RWPE2 (cell line): ENCODE measurements at regions not wholly inside any gene's neighbourhood (a gene's known extent, or its start where the extent isn't known, plus 50 kb on each side); places are given as distances from the start of the nearest gene placed in this dataset.

Experiments
- ATAC-seq: fragments of 200-7000 bp; cut with Tn5 transposase; 3 replicates; pipeline ENCODE4 v1.9.1; 2021; ENCODE audit warnings: low read depth
- DNase-seq: peaks from one replicate; pipeline ENCODE4 v3.0.0-alpha.2; 2020; ENCODE audit warnings: low spot score
- H3K27ac ChIP-seq: fragments of 450-650 bp; 2 replicates; pipeline ENCODE4 v1.5.1; 2017; ENCODE audit warnings: mild to moderate bottlenecking; ENCODE audit not compliant: poor library complexity, severe bottlenecking
- H3K27me3 ChIP-seq: fragments of 250-450 bp; sonication (Bioruptor Pico); 2 replicates; pipeline ENCODE4 v1.5.1; 2021; ENCODE audit warnings: mild to moderate bottlenecking, moderate library complexity; ENCODE audit not compliant: insufficient read depth, poor library complexity, severe bottlenecking
- H3K36me3 ChIP-seq: fragments of 250-450 bp; sonication (Bioruptor Pico); 2 replicates; pipeline ENCODE4 v1.5.1; 2020; ENCODE audit warnings: low read depth, mild to moderate bottlenecking, moderate library complexity
- H3K4me1 ChIP-seq: fragments of 250-450 bp; sonication (Bioruptor Pico); 2 replicates; pipeline ENCODE4 v1.5.1; 2021; ENCODE audit warnings: mild to moderate bottlenecking, moderate library complexity; ENCODE audit not compliant: insufficient read depth, poor library complexity, severe bottlenecking
- H3K4me3 ChIP-seq: fragments of 250-450 bp; sonication (Bioruptor Pico); 2 replicates; pipeline ENCODE4 v1.5.1; 2021; ENCODE audit warnings: mild to moderate bottlenecking, moderate library complexity; ENCODE audit not compliant: severe bottlenecking
- H3K9me3 ChIP-seq: fragments of 250-450 bp; sonication (Bioruptor Pico); 2 replicates; pipeline ENCODE4 v1.5.1; 2021; ENCODE audit warnings: mild to moderate bottlenecking, moderate library complexity; ENCODE audit not compliant: severe bottlenecking
- CTCF ChIP-seq: fragments of 450-650 bp; IDR thresholded peaks from one replicate; pipeline ENCODE4 v1.5.1; 2017; ENCODE audit warnings: mild to moderate bottlenecking, moderate library complexity; ENCODE audit not compliant: poor library complexity, severe bottlenecking

DNA sequence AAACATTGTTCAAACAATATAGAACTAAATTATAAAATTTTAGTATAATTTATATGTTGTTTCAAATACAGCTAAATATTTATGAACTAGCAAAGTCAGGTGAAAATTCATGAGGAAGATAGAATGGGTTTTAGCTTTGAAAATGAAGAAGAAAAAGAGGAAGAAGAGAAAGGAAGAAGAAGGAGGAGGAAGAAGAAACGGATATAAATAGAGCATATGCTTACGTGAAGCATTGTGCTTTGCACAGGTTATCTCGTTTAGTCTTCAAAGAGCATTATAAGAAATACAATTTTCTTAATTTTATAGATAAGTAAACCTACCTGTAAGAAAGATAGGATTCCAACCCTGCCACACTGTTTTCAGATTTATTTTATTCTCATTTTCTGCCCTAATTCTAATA, 620.6 kb upstream of the DAB2 start:
- H3K36me3 ChIP-seq: no peaks in the 10 kb centered on the region
- H3K27me3 ChIP-seq: no peaks in the 10 kb centered on the region
- DNase-seq (no peak), ATAC-seq (no peak)
- no peak overlapping the region for H3K4me3 ChIP-seq
- H3K27ac ChIP-seq: no peak overlapping the region
- peaks cover 8% of the 10 kb centered on the region for H3K4me1 ChIP-seq
- no peak for TF ChIP-seq CTCF
- H3K9me3 ChIP-seq: no peaks in the 10 kb centered on the region

DNA sequence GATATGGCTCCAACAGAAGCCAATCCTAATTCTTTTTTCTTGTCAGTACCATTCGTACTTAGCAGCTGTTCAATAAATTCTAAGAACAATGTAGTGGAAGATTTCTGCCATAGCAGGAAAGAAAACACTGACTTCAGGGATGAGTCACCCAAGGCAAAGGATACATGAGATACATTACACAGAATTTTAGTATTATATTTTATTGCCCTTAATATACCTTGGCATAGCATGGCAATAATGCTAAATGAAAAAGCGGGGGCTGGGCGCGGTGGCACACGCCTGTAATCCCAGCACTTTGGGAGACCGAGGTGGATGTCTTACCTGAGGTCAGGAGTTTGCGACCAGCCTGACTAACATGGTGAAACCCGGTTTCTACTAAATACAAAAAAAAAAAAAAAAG, 619.1 kb upstream of the DAB2 start:
- no peak for DNase-seq
- H3K9me3 ChIP-seq: no peaks in the 10 kb centered on the region
- H3K4me3 ChIP-seq: no peak overlapping the region
- no peaks in the 10 kb centered on the region for H3K27me3 ChIP-seq
- H3K27ac ChIP-seq: no peak overlapping the region
- TF ChIP-seq CTCF: no peak
- ATAC-seq: no peak
- peaks cover 8% of the 10 kb centered on the region for H3K4me1 ChIP-seq
- no peaks in the 10 kb centered on the region for H3K36me3 ChIP-seq

- peak; percentile 73 for ATAC-seq
- TF ChIP-seq CTCF: no peak
- Histone ChIP-seq H3K27me3 (no peaks in the 10 kb centered on the region), H3K9me3 (no peaks in the 10 kb centered on the region), H3K4me1 (peaks cover 10% of the 10 kb centered on the region), H3K27ac (no peak overlapping the region), H3K36me3 (no peaks in the 10 kb centered on the region), H3K4me3 (no peak overlapping the region)
- DNase-seq: no peak
Observed at GRCh38 chr5:40041452-40041851, 616.7 kb upstream of the DAB2 start.

DNA sequence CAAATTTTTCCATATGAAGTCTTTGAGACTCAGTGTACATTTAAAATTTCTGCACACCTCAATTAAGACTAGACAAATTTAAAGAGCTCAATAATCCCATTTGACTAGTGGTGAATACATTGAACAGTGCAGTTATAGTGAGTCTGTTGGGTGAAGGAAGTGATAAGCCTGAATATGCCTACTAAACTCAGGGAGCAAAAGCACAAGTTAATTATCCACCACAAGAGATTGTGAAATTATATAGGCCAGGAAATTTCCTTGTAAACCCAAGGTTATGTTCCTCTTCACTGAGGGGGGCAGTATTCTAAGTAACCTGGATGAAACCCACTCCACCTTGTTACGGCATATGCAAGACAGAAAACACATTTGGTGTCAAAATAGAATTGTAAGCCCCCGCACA, 612.9 kb upstream of the DAB2 start:
- Histone ChIP-seq H3K27me3 (no peaks in the 10 kb centered on the region), H3K4me3 (no peak overlapping the region), H3K36me3 (no peaks in the 10 kb centered on the region), H3K27ac (no peak overlapping the region), H3K4me1 (peaks cover 10% of the 10 kb centered on the region), H3K9me3 (no peaks in the 10 kb centered on the region)
- no peak for DNase-seq
- no peak for TF ChIP-seq CTCF
- no peak for ATAC-seq

DNA sequence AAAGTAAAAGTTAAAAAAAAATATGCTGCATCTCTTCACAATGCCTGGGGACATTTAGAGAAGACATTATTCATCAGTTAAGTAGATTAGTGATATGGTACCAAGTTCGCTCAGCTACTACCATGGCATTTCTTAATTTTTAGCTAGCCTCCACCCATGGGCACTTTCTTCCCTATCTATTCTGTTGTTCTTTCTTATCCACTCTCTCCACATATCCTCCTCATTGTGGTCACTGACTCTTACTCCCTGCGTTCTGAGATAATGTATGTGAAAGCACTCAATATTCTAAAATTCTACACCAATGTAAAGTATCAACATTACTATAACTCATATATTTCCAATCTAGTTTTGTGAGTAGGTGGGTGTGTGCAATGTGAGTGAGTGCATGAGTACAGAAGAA, 609.7 kb upstream of the DAB2 start:
- H3K36me3 ChIP-seq: no peaks in the 10 kb centered on the region

More for the DNA sequence above, 609.7 kb upstream of the DAB2 start:
- Histone ChIP-seq H3K27ac (no peak overlapping the region), H3K9me3 (no peaks in the 10 kb centered on the region), H3K27me3 (no peaks in the 10 kb centered on the region), H3K4me1 (peaks cover 3% of the 10 kb centered on the region), H3K4me3 (no peak overlapping the region)
- no peak for DNase-seq
- no peak for ATAC-seq
- TF ChIP-seq CTCF: no peak
